GM12864 (cell line): ENCODE measurements at regions not wholly inside any gene's neighbourhood (a gene's known extent, or its start where the extent isn't known, plus 50 kb on each side); places are given as distances from the start of the nearest gene placed in this dataset.

Source experiments
- DNase-seq: peaks from one replicate; pipeline ENCODE4 v3.0.0-alpha.2; 2011; ENCODE audit warnings: low read depth
- H3K4me3 ChIP-seq: 2 replicates; pipeline ENCODE4 v1.5.1; 2011; ENCODE audit warnings: mild to moderate bottlenecking, low read depth, low read length, control low read depth
- CTCF ChIP-seq: IDR thresholded peaks from 2 replicates; pipeline ENCODE4 v1.5.1; 2011; ENCODE audit warnings: low read depth, mild to moderate bottlenecking, moderate library complexity, low read length, control low read depth, inconsistent platforms; ENCODE audit errors: missing control alignments

- no peak for TF ChIP-seq CTCF
- DNase-seq, result no peak
These were observed 370.3 kb downstream of the BCL11B start for GRCh38 chr14:98901511-98902205.

DNA sequence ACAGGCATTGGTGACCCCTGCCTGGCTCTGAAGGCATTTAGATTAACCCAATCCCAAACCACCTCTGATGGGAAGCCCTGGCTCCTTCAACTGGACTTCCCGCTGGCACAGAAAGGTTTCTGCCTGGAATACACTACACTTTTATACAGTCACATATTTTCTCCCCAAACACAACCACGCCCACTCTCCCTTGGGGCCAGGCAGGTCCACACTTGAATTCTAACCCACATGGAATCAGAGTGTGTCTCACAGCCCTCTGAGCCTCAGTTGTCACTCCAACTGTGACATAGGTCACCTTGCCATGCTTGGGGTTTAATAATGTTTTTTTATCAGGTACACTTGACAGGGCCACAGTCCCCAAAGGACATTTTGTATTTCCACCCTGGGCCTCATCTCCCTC, 368.6 kb downstream of the BCL11B start:
- H3K4me3 ChIP-seq, result no peak overlapping the region
- no peak for DNase-seq
- no peak for TF ChIP-seq CTCF

More at GRCh38 chr14:98901511-98902205, 370.3 kb downstream of the BCL11B start:
- no peak overlapping the region for H3K4me3 ChIP-seq

DNA sequence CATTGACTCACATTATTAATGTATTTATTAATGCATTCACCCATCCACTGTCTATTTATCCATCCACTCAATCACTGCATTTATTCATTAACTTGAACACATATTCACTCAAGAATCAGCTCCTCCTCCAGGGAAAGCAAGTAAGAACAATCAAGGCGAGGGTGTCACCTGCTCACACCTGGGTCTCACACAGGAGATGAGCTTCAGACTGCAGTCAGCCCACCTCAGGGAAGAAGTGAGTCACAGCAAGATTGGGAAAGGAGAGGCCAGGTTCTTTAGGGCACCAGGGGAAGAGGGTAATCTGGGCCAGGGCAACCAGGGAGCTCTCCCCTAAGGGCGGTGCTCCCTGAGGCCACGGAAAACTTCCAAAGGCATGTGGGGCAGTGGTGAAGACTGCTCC, 367.3 kb downstream of the BCL11B start:
- TF ChIP-seq CTCF, result no peak
- no peak for DNase-seq
- no peak overlapping the region for H3K4me3 ChIP-seq

DNA sequence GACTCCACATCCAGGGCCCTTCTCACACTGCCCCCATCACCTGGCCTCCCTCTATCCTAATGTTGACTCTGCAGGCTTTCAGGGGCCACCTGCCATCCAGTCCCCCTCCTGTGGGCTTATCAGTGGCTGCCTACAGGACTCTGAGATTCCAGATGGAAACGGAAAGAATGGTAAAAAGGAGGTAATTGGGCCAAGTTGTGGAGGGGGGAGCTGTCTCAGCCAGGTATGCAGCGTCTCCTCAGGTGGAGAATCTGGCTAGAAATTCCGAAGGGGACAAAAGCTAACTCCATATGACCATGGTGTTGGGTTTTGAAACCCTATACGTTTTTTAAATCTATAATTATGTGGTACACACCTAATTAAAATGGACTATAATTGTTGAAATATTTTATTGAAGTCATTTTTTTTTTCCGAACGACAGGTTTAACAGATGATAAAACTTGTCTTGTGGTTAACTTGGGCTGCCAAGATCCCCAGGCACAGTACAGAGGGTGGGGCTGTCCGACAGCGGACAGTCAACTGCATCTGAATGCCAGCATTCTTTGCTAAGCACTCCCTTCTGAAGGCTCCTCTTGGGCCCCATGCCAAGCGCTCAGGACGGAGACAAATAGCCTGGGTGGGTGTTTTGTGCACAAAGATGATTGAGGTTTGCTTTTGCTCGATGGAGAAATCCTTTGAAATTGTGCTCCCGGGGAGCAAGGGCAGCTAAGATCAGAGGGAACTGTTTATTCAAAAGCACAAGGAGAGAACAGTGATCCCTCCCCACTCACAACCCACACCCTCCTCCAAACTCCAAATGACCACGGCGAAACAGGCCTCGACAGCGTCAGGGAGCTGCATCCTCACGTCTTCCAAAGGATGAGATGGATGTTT, 365.6 kb downstream of the BCL11B start:
- no peak for TF ChIP-seq CTCF
- H3K4me3 ChIP-seq, result no peak overlapping the region
- DNase-seq, result no peak

GRCh38 chr14:98907271-98907670, 364.7 kb downstream of the BCL11B start:
- H3K4me3 ChIP-seq, result no peak overlapping the region
- TF ChIP-seq CTCF, result no peak
- no peak for DNase-seq

GRCh38 chr14:98908050-98908449, 363.9 kb downstream of the BCL11B start:
- H3K4me3 ChIP-seq, result no peak overlapping the region
- DNase-seq, result no peak
- TF ChIP-seq CTCF, result no peak
